SK-N-SH treated with all-trans-retinoic acid at 6 μM for 48 hours (cell line): ENCODE measurements at regions not wholly inside any gene's neighbourhood (a gene's known extent, or its start where the extent isn't known, plus 50 kb on each side); places are given as distances from the start of the nearest gene placed in this dataset.

ENCODE experiments used
- ATAC-seq: fragments of 200-7000 bp; cut with Tn5 transposase; 3 replicates; pipeline ENCODE4 v1.9.1; 2020; ENCODE audit warnings: mild to moderate bottlenecking, moderate library complexity
- BACH2 ChIP-seq: fragments of 250-450 bp; sonication (Bioruptor Pico); IDR thresholded peaks from 2 replicates; pipeline ENCODE4 v1.9.0; 2021; ENCODE audit warnings: mild to moderate bottlenecking, borderline replicate concordance
- CREB5 ChIP-seq: fragments of 250-450 bp; sonication (Bioruptor Pico); IDR thresholded peaks from 2 replicates; pipeline ENCODE4 v1.5.1; 2020; ENCODE audit warnings: low read depth, mild to moderate bottlenecking, moderate library complexity
- CSDC2 ChIP-seq: fragments of 250-450 bp; sonication (Bioruptor Pico); IDR thresholded peaks from 2 replicates; pipeline ENCODE4 v1.5.0; 2020; ENCODE audit warnings: mild to moderate bottlenecking, moderate library complexity
- CSRNP3 ChIP-seq: fragments of 250-450 bp; sonication (Bioruptor Pico); IDR thresholded peaks from 2 replicates; pipeline ENCODE4 v1.5.1; 2021; ENCODE audit warnings: mild to moderate bottlenecking, moderate library complexity
- ESRRG ChIP-seq: fragments of 250-450 bp; sonication (Bioruptor Pico); IDR thresholded peaks from 2 replicates; pipeline ENCODE4 v1.6.1; 2021; ENCODE audit warnings: mild to moderate bottlenecking
- OSR1 ChIP-seq: fragments of 250-450 bp; sonication (Bioruptor Pico); IDR thresholded peaks from 2 replicates; pipeline ENCODE4 v1.8.0; 2022; ENCODE audit warnings: moderate library complexity, mild to moderate bottlenecking, inconsistent platforms
- PATZ1 ChIP-seq: fragments of 250-450 bp; sonication (Bioruptor Pico); IDR thresholded peaks from 2 replicates; pipeline ENCODE4 v1.8.0; 2020; ENCODE audit warnings: mild to moderate bottlenecking, moderate library complexity, borderline replicate concordance
- POU6F1 ChIP-seq: fragments of 250-450 bp; sonication (Bioruptor Pico); IDR thresholded peaks from 2 replicates; pipeline ENCODE4 v1.8.0; 2021; ENCODE audit warnings: low read depth, mild to moderate bottlenecking, moderate library complexity, borderline replicate concordance
- PPARA ChIP-seq: fragments of 250-450 bp; sonication (Bioruptor Pico); IDR thresholded peaks from 2 replicates; pipeline ENCODE4 v1.5.0; 2020; ENCODE audit warnings: mild to moderate bottlenecking, borderline replicate concordance
- TCF4 ChIP-seq: fragments of 250-450 bp; sonication (Bioruptor Pico); IDR thresholded peaks from 2 replicates; pipeline ENCODE4 v1.8.0; 2021; ENCODE audit warnings: mild to moderate bottlenecking, moderate library complexity, borderline replicate concordance
- TSHZ2 ChIP-seq: fragments of 250-450 bp; sonication (Bioruptor Pico); IDR thresholded peaks from 2 replicates; pipeline ENCODE4 v1.5.0; 2020; ENCODE audit warnings: mild to moderate bottlenecking, moderate library complexity
- ZC3H10 ChIP-seq: fragments of 250-450 bp; sonication (Bioruptor Pico); IDR thresholded peaks from 2 replicates; pipeline ENCODE4 v1.5.1; 2021; ENCODE audit warnings: mild to moderate bottlenecking, moderate library complexity
- ZFP3 ChIP-seq: fragments of 250-450 bp; sonication (Bioruptor Pico); IDR thresholded peaks from 2 replicates; pipeline ENCODE4 v1.5.0; 2020; ENCODE audit warnings: mild to moderate bottlenecking, moderate library complexity
- ZFP30 ChIP-seq: fragments of 450-650 bp; formaldehyde crosslinking; IDR thresholded peaks from 2 replicates; pipeline ENCODE4 v1.5.0; 2022; ENCODE audit warnings: mild to moderate bottlenecking, moderate library complexity
- ZNF565 ChIP-seq: fragments of 450-650 bp; formaldehyde crosslinking; conservative IDR thresholded peaks from 2 replicates; pipeline ENCODE4 v1.5.0; 2020; ENCODE audit warnings: low read depth, mild to moderate bottlenecking, moderate library complexity
- ZNF70 ChIP-seq: fragments of 450-650 bp; formaldehyde crosslinking; IDR thresholded peaks from 2 replicates; pipeline ENCODE4 v1.5.0; 2020; ENCODE audit warnings: mild to moderate bottlenecking, moderate library complexity
- ZNF8 ChIP-seq: fragments of 450-650 bp; formaldehyde crosslinking; IDR thresholded peaks from 2 replicates; pipeline ENCODE4 v1.5.0; 2020; ENCODE audit warnings: mild to moderate bottlenecking, moderate library complexity

GRCh38 chr2:129781749-129782632, 197.5 kb upstream of the RAB6C start (continued):
- no peak for TF ChIP-seq TSHZ2 (CRISPR knock-in tag)
- no peak for TF ChIP-seq OSR1 (CRISPR knock-in tag)
- TF ChIP-seq ZC3H10, result no peak
- no peak for TF ChIP-seq PPARA (CRISPR knock-in tag)

GRCh38 chr2:129782633-129782990, 196.9 kb upstream of the RAB6C start:
- no peak for ATAC-seq
- no peak for TF ChIP-seq CSRNP3 (CRISPR knock-in tag)
- no peak for TF ChIP-seq PPARA (CRISPR knock-in tag)
- TF ChIP-seq ZFP3 (CRISPR knock-in tag), result no peak
- TF ChIP-seq TSHZ2 (CRISPR knock-in tag), result no peak
- TF ChIP-seq BACH2 (CRISPR knock-in tag), result no peak
- TF ChIP-seq CSDC2 (CRISPR knock-in tag), result no peak
- TF ChIP-seq ZFP30 (CRISPR knock-in tag), result no peak
- TF ChIP-seq ESRRG, result no peak
- no peak for TF ChIP-seq POU6F1 (CRISPR knock-in tag)
- TF ChIP-seq ZNF8 (CRISPR knock-in tag), result no peak
- no peak for TF ChIP-seq PATZ1
- TF ChIP-seq TCF4 (CRISPR knock-in tag), result no peak
- no peak for TF ChIP-seq ZNF70 (CRISPR knock-in tag)

GRCh38 chr2:129784486-129784885, 195.0 kb upstream of the RAB6C start:
- ATAC-seq, result no peak
- TF ChIP-seq PPARA (CRISPR knock-in tag) (no peak), ZNF565 (CRISPR knock-in tag) (no peak)

GRCh38 chr2:129791712-129792111, 187.8 kb upstream of the RAB6C start:
- no peak for ATAC-seq
- TF ChIP-seq PATZ1 (no peak), ZNF565 (CRISPR knock-in tag) (no peak), ZFP30 (CRISPR knock-in tag) (no peak), ZFP3 (CRISPR knock-in tag) (no peak), CREB5 (CRISPR knock-in tag) (no peak), TSHZ2 (CRISPR knock-in tag) (no peak)
